ENCODE measurements at regions not wholly inside any gene's neighbourhood (a gene's known extent, or its start where the extent isn't known, plus 50 kb on each side); places are given as distances from the start of the nearest gene placed in this dataset.
"Not testable (repeated sequence)": the region's sequence is repeated elsewhere in the genome, so short reads cannot be mapped to it uniquely, and the experiment has no call there.

GRCh38 chr4:15294832-15295231, 133.0 kb upstream of the C1QTNF7 start:
- no peak for DNase-seq

DNA sequence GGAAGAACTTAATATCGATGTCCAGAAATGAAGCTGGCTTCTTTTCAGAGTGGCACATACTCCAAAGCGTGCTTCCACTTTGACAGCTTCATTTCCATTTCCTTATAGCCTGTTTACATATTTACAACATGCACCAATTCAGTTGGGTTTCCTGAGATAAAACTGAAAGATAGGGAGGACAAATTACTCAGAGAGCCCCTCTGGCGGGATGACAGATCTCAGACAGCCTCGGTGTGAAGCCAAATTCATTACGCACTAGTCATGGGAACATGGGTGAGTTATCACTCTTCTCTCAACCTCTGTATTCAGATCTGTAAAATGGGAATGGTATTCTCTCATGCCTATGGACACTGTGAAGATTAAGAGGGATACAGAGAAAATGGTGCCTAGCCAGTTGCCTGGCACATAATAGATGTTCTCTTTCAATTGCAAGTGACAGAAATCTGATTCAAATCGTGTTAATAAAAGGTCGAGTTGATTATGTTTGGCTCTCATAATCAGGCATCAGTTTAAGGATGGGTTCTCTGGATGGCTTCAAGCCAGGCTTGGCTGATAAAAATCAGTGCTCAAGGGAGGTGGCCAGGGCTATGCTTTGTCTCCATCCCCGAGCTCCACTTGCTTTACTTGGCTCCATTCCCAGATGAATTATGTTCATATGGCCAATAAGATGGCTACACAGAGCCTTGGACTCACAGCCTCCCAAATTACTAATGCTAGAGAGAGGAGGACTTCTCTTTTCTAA, 132.2 kb upstream of the C1QTNF7 start:
- DNase-seq: peak; percentile 79

- DNase-seq: no peak
These were observed 130.5 kb upstream of the C1QTNF7 start for GRCh38 chr4:15297344-15297743.

- DNase-seq: no peak
These were observed 128.2 kb upstream of the C1QTNF7 start for GRCh38 chr4:15299627-15300026.

- DNase-seq: no peak
These were observed 124.7 kb upstream of the C1QTNF7 start for GRCh38 chr4:15303052-15303641.

DNA sequence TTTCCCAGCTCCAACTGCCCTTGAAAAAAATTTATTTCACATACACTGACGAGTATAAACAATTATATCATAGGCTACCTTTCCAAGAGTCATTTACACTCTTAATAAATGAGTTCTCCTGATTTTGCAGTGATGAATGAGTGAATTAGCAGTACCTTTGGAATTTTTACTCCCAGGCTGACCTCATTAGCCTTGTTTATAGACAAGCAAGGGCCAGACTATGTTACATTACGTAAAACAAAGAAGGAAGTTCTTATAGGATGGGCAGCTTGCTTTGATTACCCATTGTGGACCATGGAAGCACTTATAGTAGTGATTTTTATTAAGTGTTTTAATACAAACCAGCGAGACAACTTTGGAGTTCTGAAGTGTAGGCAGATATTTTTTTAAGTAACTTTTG, 112.9 kb upstream of the C1QTNF7 start:
- no peak for DNase-seq

- DNase-seq: no peak
These were observed 110.6 kb upstream of the C1QTNF7 start for GRCh38 chr4:15317246-15317645.

DNA sequence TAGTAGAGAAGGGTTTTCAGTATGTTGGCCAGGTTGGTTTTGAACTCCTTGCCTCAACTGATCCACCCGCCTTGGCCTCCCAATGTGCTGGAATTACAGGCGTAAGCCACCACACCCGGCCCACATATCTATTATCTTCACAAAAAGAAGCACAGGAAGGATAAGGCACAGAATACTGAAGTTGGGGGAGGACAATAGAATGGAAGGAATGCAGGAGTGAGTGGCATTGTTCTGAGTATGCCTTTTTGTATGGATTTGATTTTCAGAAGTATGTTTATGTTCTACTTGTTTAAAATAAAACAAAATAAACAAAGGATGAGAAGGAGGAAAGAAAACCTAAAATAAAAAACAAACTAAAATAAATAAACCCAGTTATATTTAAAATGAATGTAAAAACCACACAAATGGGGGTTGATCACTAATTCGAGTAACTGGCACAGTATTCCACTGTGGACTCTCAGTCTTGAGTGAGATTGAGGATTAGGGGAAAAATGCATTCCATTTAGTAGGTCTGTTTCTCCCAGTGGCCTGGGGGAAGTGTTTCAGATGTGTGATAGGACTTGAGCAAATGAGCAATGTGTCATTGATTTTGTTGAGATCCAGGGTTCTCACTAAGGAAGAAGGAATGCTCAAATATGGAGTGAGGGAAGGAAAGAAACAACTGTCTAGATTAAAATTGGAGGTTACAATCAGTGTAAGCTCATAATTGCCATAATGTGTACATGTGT, 109.0 kb upstream of the C1QTNF7 start:
- no peak for DNase-seq

DNA sequence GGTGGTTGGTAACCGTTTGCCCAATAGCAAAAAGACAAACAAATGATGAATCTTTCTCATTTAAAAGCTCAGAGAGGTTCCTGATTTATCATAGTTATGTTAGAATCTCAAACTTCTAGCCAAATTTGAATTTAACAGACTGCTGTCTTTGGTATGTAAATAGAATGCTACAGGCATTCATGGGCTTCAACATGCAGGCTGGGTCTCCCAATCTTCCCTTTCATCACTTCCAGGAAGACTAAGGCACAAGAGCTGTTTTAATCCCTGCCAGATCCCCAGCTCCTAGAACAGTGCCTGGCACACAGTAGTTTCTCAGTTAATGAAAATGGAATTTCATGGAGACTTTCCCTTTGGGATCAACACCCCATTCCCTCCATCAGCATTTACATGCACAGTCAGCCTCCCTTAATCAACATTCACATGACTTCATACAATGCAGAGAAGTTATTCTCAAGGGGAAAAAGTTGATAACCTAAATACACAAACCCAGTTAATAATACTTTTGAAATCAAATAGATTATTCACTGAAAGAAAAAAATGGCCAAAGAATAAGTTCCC, 107.6 kb upstream of the C1QTNF7 start:
- no peak for DNase-seq

DNA sequence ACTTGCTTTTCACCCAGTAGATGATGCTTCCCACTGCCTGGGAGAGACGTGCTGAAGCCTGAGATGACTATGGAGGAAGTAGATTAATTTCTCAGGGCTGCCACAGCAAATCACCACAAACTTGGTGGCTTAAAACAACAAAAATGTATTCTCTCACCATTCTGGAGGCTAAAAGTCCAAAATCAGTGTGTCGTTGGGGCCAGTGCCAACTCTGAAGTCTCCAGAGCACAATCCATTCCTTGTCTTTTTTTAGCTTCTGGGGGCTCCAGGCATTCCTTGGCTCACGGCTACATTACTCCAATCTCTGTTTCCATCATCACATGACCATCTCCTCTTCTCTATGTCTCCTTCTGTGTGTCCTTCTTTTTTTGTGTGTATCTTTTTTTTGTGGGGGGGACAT, 105.8 kb upstream of the C1QTNF7 start:
- no peak for DNase-seq

GRCh38 chr4:15325987-15326386, 101.8 kb upstream of the C1QTNF7 start:
- DNase-seq: no peak

- no peak for DNase-seq
These were observed 100.2 kb upstream of the C1QTNF7 start for GRCh38 chr4:15327311-15328298.

GRCh38 chr4:15331930-15332329, 95.9 kb upstream of the C1QTNF7 start:
- DNase-seq: no peak

DNA sequence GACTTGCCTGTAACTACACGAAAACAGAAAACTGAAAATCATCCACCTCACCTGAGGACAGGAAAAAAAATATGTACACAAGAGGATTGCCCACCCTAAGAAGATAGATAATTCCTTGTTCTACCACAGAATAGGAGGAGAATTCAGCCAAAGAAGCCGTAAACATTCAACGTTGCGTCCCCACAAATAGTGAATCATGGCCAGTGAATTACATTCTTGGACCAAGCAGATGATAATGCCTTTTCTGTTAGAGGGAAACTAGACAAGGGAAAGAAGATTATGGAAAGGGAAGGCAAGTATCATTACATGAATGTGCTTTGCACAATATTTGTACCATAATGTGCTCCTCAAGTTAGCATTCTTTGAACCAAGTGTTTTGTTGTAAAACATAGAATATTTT, 95.5 kb upstream of the C1QTNF7 start:
- DNase-seq: no peak

- DNase-seq: no peak
These were observed 93.9 kb upstream of the C1QTNF7 start for GRCh38 chr4:15333692-15334633.

- DNase-seq: no peak
These were observed 91.2 kb upstream of the C1QTNF7 start for GRCh38 chr4:15336410-15337167.

- DNase-seq: not testable (repeated sequence)
These were observed 90.6 kb upstream of the C1QTNF7 start for GRCh38 chr4:15337168-15337657.

- DNase-seq: no peak
These were observed 88.1 kb upstream of the C1QTNF7 start for GRCh38 chr4:15339737-15340136.

DNA sequence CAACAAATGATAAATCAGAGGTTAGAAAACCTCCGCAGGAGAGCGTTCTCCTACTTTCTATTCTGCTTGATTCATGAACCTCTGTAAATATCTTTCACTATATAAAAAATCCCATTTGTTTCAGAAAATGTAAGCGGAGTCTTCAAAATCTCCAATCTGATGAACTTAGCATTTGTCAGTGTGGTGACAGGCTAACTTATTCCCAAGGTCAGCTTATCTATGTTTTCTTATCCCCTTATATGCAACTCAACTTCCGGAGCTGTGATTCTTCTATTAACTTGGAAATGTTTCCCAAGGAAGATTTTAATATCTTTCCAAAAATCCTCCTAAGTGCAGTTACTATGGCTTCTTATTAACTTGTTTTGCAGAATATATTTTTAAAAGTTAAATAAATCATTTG, 87.5 kb upstream of the C1QTNF7 start:
- DNase-seq: no peak
